IMR-90 (cell line): ENCODE measurements at regions not wholly inside any gene's neighbourhood (a gene's known extent, or its start where the extent isn't known, plus 50 kb on each side); places are given as distances from the start of the nearest gene placed in this dataset.

Experiments used
- ATAC-seq: fragments of 200-7000 bp; cut with Tn5 transposase; 2 replicates; pipeline ENCODE4 v1.9.1; 2020; ENCODE audit warnings: low read depth, mild to moderate bottlenecking, moderate library complexity
- BruUV-seq: library from RNA; stranded (reverse); fragments of 400-500 nt; replicated peaks from 2 replicates; lab custom pipeline; 2021; lab: Mats Ljungman, UMichigan
- CTCF ChIA-PET: fragments of 300-600 bp; formaldehyde crosslinking; extraction: SDS; loops from one replicate; lab custom pipeline; 2021; ENCODE audit warnings: antibody characterized with exemption; lab: Yijun Ruan, JAX
- POLR2A ChIA-PET: fragments of 300-600 bp; sonication (Branson Sonifier 250); formaldehyde crosslinking; loops from one replicate; lab custom pipeline; 2022; ENCODE audit warnings: antibody characterized with exemption; ENCODE audit not compliant: unreplicated experiment; lab: Charles Lee
- DNase-seq: peaks from one replicate; pipeline ENCODE4 v3.0.0; 2013
- H2AFZ ChIP-seq: replicated peaks from 2 replicates; pipeline ENCODE3; 2013; ENCODE audit warnings: low read length, mild to moderate bottlenecking; ENCODE audit not compliant: poor library complexity
- H2AK5ac ChIP-seq: 2 replicates; pipeline ENCODE4 v1.6.1; 2013; ENCODE audit warnings: low read depth, low read length, inconsistent platforms
- H2AK9ac ChIP-seq: replicated peaks from 2 replicates; pipeline ENCODE3; 2013; ENCODE audit warnings: mild to moderate bottlenecking, low read depth, low read length, moderate library complexity; ENCODE audit not compliant: poor library complexity
- H2BK120ac ChIP-seq: 2 replicates; pipeline ENCODE4 v1.6.1; 2013; ENCODE audit warnings: low read depth, low read length, inconsistent platforms
- H2BK15ac ChIP-seq: 3 replicates; pipeline ENCODE4 v1.6.1; 2013; ENCODE audit warnings: low read depth, low read length, inconsistent platforms
- H2BK20ac ChIP-seq: 2 replicates; pipeline ENCODE4 v1.6.1; 2013; ENCODE audit warnings: low read depth, mild to moderate bottlenecking, inconsistent platforms, low read length, moderate library complexity
- H2BK5ac ChIP-seq: 2 replicates; pipeline ENCODE4 v1.6.1; 2013; ENCODE audit warnings: mild to moderate bottlenecking, low read depth, low read length, inconsistent platforms; ENCODE audit not compliant: poor library complexity, severe bottlenecking
- H3K14ac ChIP-seq: replicated peaks from 2 replicates; pipeline ENCODE4 v1.6.1; 2013; ENCODE audit warnings: low read depth, low read length, inconsistent platforms
- H3K18ac ChIP-seq: 2 replicates; pipeline ENCODE4 v1.6.1; 2013; ENCODE audit warnings: low read depth, low read length, control low read depth
- H3K23ac ChIP-seq: 2 replicates; pipeline ENCODE4 v1.6.1; 2013; ENCODE audit warnings: low read depth, low read length, inconsistent platforms
- H3K27ac ChIP-seq: 2 replicates; pipeline ENCODE4 v1.5.1; 2013; ENCODE audit warnings: mild to moderate bottlenecking, control low read depth, low read length; ENCODE audit not compliant: insufficient read depth
- H3K27me3 ChIP-seq: 2 replicates; pipeline ENCODE4 v1.6.1; 2013; ENCODE audit warnings: low read length; ENCODE audit not compliant: control insufficient read depth, insufficient read depth
- H3K36me3 ChIP-seq: 2 replicates; pipeline ENCODE4 v1.6.1; 2013; ENCODE audit warnings: low read length, mixed read lengths; ENCODE audit not compliant: control insufficient read depth, insufficient read depth
- H3K4ac ChIP-seq: 2 replicates; pipeline ENCODE4 v1.6.1; 2013; ENCODE audit warnings: low read depth, low read length, inconsistent platforms
- H3K4me1 ChIP-seq: 2 replicates; pipeline ENCODE4 v1.6.1; 2013; ENCODE audit warnings: low read length, mixed read lengths; ENCODE audit not compliant: control insufficient read depth, insufficient read depth
- H3K4me2 ChIP-seq: 2 replicates; pipeline ENCODE4 v1.6.1; 2013; ENCODE audit warnings: low read depth, mild to moderate bottlenecking, control low read depth, low read length, moderate library complexity
- H3K4me3 ChIP-seq: 2 replicates; pipeline ENCODE4 v1.5.1; 2013; ENCODE audit warnings: low read depth, mild to moderate bottlenecking, control low read depth, low read length, moderate library complexity; ENCODE audit not compliant: insufficient read depth
- H3K56ac ChIP-seq: 2 replicates; pipeline ENCODE4 v1.6.1; 2013; ENCODE audit warnings: low read length, inconsistent platforms; ENCODE audit not compliant: insufficient read depth; ENCODE audit errors: extremely low read depth
- H3K79me1 ChIP-seq, 2 experiments: 2 replicates each; pipeline ENCODE4 v1.6.1; 2013; ENCODE audit warnings: low read length in 2 of 2, inconsistent platforms in 1 of 2, low read depth in 1 of 2
- H3K9ac ChIP-seq: 2 replicates; pipeline ENCODE4 v1.6.1; 2013; ENCODE audit warnings: low read depth, low read length, control low read depth
- H3K9me1 ChIP-seq: 2 replicates; pipeline ENCODE4 v1.6.1; 2013; ENCODE audit warnings: low read length, inconsistent platforms; ENCODE audit not compliant: insufficient read depth
- H3K9me3 ChIP-seq: 2 replicates; pipeline ENCODE4 v1.6.1; 2013; ENCODE audit warnings: low read length; ENCODE audit not compliant: control insufficient read depth, insufficient read depth
- H4K20me1 ChIP-seq: 2 replicates; pipeline ENCODE4 v1.6.1; 2013; ENCODE audit warnings: low read length, inconsistent platforms; ENCODE audit not compliant: insufficient read depth
- H4K5ac ChIP-seq: 2 replicates; pipeline ENCODE4 v1.6.1; 2013; ENCODE audit warnings: mild to moderate bottlenecking, low read depth, low read length, control low read depth
- H4K8ac ChIP-seq, 2 experiments: 2 replicates each; pipeline ENCODE4 v1.6.1; 2013; ENCODE audit warnings: low read depth in 2 of 2, low read length in 2 of 2, control low read depth in 1 of 2, inconsistent platforms in 1 of 2
- H4K91ac ChIP-seq: 2 replicates; pipeline ENCODE4 v1.6.1; 2013; ENCODE audit warnings: low read depth, low read length, inconsistent platforms; ENCODE audit not compliant: insufficient read depth
- BHLHE40 ChIP-seq: fragments of 150-350 bp; IDR thresholded peaks from 2 replicates; pipeline ENCODE4 v1.6.1; 2016; ENCODE audit warnings: mild to moderate bottlenecking, low read depth, low read length
- CEBPB ChIP-seq: IDR thresholded peaks from 2 replicates; pipeline ENCODE4 v1.6.1; 2012; ENCODE audit warnings: low read depth, low read length, improper control_type of control experiment
- FOS ChIP-seq: fragments of 150-350 bp; IDR thresholded peaks from 2 replicates; pipeline ENCODE4 v1.6.1; 2016; ENCODE audit warnings: low read depth, low read length
- MAFK ChIP-seq: IDR thresholded peaks from 2 replicates; pipeline ENCODE4 v1.6.1; 2012; ENCODE audit warnings: low read depth, low read length, improper control_type of control experiment
- MAZ ChIP-seq: IDR thresholded peaks from 2 replicates; pipeline ENCODE4 v1.6.1; 2012; ENCODE audit warnings: low read depth, mild to moderate bottlenecking, low read length, improper control_type of control experiment, moderate library complexity, borderline replicate concordance
- MXI1 ChIP-seq: IDR thresholded peaks from 2 replicates; pipeline ENCODE4 v1.6.1; 2012; ENCODE audit warnings: low read depth, mild to moderate bottlenecking, low read length, moderate library complexity, borderline replicate concordance
- NFE2L2 ChIP-seq: fragments of 150-350 bp; IDR thresholded peaks from 2 replicates; pipeline ENCODE4 v1.6.1; 2016; ENCODE audit warnings: low read depth, mild to moderate bottlenecking, low read length
- POLR2A ChIP-seq: IDR thresholded peaks from 2 replicates; pipeline ENCODE4 v1.6.1; 2012; ENCODE audit warnings: mild to moderate bottlenecking, low read depth, low read length
- RAD21 ChIP-seq: IDR thresholded peaks from 2 replicates; pipeline ENCODE4 v1.6.1; 2012; ENCODE audit warnings: low read length, improper control_type of control experiment
- RCOR1 ChIP-seq: IDR thresholded peaks from 2 replicates; pipeline ENCODE4 v1.6.1; 2012; ENCODE audit warnings: mild to moderate bottlenecking, low read length, improper control_type of control experiment; ENCODE audit not compliant: insufficient replicate concordance
- RFX5 ChIP-seq: IDR thresholded peaks from 2 replicates; pipeline ENCODE4 v1.8.0; 2012; ENCODE audit warnings: low read depth, mild to moderate bottlenecking, low read length, moderate library complexity
- SMC3 ChIP-seq: fragments of 150-350 bp; IDR thresholded peaks from 2 replicates; pipeline ENCODE4 v1.6.1; 2016; ENCODE audit warnings: low read depth, mild to moderate bottlenecking, antibody characterized with exemption, low read length, moderate library complexity
- WGBS, 2 experiments: methylation state at CpG; one replicate each; pipeline versions ENCODE4 v1.1.5 to v1.1.7; 2013; ENCODE audit warnings: missing lambda C conversion rate in 2 of 2; ENCODE audit not compliant: insufficient read length in 1 of 2; ENCODE audit errors: extremely low coverage in 2 of 2; 5-methylcytosine and 5-hydroxymethylcytosine counted together
- dilution Hi-C: fragments of 300-500 bp; cut with HindIII; formaldehyde crosslinking; loops from one replicate; pipeline ENCODE4 v1.14.3; 2018; ENCODE audit warnings: low sequenced_read_pairs; ENCODE audit not compliant: unreplicated experiment
- in situ Hi-C: fragments of 300-500 bp; cut with MboI; formaldehyde crosslinking; loops from 3 replicates; pipeline ENCODE4 v1.14.3; 2019; ENCODE audit warnings: low sequenced_read_pairs, inconsistent platforms, mixed read lengths
- intact Hi-C: fragments of 100-400 bp; cut with micrococcal nuclease; formaldehyde crosslinking; loops from 2 replicates; pipeline ENCODE4 v1.10.0; 2022
- TF ChIP-seq, protein P1 (sequence below): conservative IDR thresholded peaks from 2 replicates; pipeline ENCODE4 v1.5.1; 2012; ENCODE audit warnings: mild to moderate bottlenecking, low read depth, low read length, improper control_type of control experiment
- TF ChIP-seq, protein P2 (sequence below): fragments of 150-350 bp; IDR thresholded peaks from 2 replicates; pipeline ENCODE4 v1.6.1; 2017; ENCODE audit warnings: mild to moderate bottlenecking, antibody characterized with exemption, low read length, low read depth

DNA sequence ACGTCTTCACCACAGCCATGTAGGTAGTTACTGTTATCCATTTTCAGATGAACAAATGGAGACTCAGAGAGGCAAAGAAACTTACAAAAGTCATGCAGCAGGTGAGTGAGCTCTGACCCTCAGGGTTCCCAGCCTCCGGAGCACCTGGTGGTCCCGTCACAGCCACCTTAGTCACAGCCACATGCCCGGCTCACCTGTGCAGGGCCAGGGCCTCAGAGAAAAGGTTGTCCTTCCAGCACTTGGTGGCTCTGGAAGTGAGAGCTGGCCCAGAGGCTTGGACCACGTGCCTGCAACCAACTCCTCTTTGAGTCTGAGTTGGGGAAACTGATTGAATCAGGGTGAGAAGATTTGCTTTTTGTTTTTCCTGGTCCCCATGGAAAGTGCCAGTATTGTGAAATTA lies 189.3 kb downstream of the GLI2 start:
- POLR2A ChIA-PET, result no interaction called here
- dilution Hi-C loops, result no loop called here
- peaks cover 25% of the 10 kb centered on the region for H3K36me3 ChIP-seq

More for the DNA sequence above, 189.3 kb downstream of the GLI2 start:
- Histone ChIP-seq H3K27me3 (no peaks in the 10 kb centered on the region), H3K4me1 (peaks cover 18% of the 10 kb centered on the region), H3K56ac (no peak overlapping the region), H3K79me1 (peaks cover 51 to 96% of the 10 kb centered on the region in 2 experiments), H3K27ac (no peak overlapping the region), H3K14ac (0 out of 2 replicates have a peak overlapping the region, but pooled peaks have one; percentile 27), H3K9me3 (no peaks in the 10 kb centered on the region), H2AFZ (no peak overlapping the region), H4K8ac (no peak overlapping the region), H4K20me1 (peaks cover 5% of the 10 kb centered on the region; the same call in 1 of the 2 replicates), H3K9ac (no peak overlapping the region), H3K18ac (no peak overlapping the region), H3K23ac (no peak overlapping the region), H4K5ac (no peak overlapping the region), H4K91ac (peak overlapping the region; percentile 6), H2BK120ac (no peak overlapping the region), H3K4me2 (no peak overlapping the region), H3K4ac (peak overlapping the region; percentile 40; the same call in 1 of the 2 replicates), H2BK5ac (no peak overlapping the region), H2AK5ac (no peak overlapping the region; the same call in 1 of the 2 replicates), H3K4me3 (no peak overlapping the region), H2AK9ac (no peak overlapping the region), H3K9me1 (peaks cover 56% of the 10 kb centered on the region), H2BK15ac (no peak overlapping the region), H2BK20ac (no peak overlapping the region)
- no peak for TF ChIP-seq MAFK
- TF ChIP-seq BHLHE40, result no peak
- no peak for TF ChIP-seq FOS
- TF ChIP-seq, protein P1, sequence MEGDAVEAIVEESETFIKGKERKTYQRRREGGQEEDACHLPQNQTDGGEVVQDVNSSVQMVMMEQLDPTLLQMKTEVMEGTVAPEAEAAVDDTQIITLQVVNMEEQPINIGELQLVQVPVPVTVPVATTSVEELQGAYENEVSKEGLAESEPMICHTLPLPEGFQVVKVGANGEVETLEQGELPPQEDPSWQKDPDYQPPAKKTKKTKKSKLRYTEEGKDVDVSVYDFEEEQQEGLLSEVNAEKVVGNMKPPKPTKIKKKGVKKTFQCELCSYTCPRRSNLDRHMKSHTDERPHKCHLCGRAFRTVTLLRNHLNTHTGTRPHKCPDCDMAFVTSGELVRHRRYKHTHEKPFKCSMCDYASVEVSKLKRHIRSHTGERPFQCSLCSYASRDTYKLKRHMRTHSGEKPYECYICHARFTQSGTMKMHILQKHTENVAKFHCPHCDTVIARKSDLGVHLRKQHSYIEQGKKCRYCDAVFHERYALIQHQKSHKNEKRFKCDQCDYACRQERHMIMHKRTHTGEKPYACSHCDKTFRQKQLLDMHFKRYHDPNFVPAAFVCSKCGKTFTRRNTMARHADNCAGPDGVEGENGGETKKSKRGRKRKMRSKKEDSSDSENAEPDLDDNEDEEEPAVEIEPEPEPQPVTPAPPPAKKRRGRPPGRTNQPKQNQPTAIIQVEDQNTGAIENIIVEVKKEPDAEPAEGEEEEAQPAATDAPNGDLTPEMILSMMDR, result no peak
- no peak for TF ChIP-seq CEBPB
- no peak for TF ChIP-seq MXI1
- TF ChIP-seq RFX5, result no peak
- no peak for TF ChIP-seq SMC3
- TF ChIP-seq MAZ, result no peak
- no peak for TF ChIP-seq POLR2A
- TF ChIP-seq RAD21, result no peak
- no peak for TF ChIP-seq NFE2L2
- TF ChIP-seq, protein P2, sequence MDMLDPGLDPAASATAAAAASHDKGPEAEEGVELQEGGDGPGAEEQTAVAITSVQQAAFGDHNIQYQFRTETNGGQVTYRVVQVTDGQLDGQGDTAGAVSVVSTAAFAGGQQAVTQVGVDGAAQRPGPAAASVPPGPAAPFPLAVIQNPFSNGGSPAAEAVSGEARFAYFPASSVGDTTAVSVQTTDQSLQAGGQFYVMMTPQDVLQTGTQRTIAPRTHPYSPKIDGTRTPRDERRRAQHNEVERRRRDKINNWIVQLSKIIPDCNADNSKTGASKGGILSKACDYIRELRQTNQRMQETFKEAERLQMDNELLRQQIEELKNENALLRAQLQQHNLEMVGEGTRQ, result no peak
- no peak for TF ChIP-seq RCOR1
- no peak for ATAC-seq
- in situ Hi-C loops, result no loop called here
- no peak for DNase-seq
- 96% methylated on average over 4 of the region's 5 CpGs; no CpG with 5 or more reads in 1 of the 2 experiments for WGBS, 2 experiments
- CTCF ChIA-PET, result no interaction called here
- intact Hi-C loops, result no loop called here
- no TSS peak for BruUV-seq
